ENCODE measurements at regions not wholly inside any gene's neighbourhood (a gene's known extent, or its start where the extent isn't known, plus 50 kb on each side); places are given as distances from the start of the nearest gene placed in this dataset.

GRCh38 chr10:124221356-124222317 is 128.2 kb upstream of the CHST15 start:
- TF ChIP-seq CTCF (IDR thresholded peaks at IDR 0.05): no peak
- TF ChIP-seq EP300 (IDR thresholded peaks at IDR 0.05): no peak

Data from suprapubic skin (tissue), 3 donors.